Thoracic aorta (tissue), 2 donors: ENCODE measurements at regions not wholly inside any gene's neighbourhood (a gene's known extent, or its start where the extent isn't known, plus 50 kb on each side); places are given as distances from the start of the nearest gene placed in this dataset.
"Not testable (repeated sequence)": the region's sequence is repeated elsewhere in the genome, so short reads cannot be mapped to it uniquely, and the experiment has no call there.

Source experiments
- ATAC-seq: fragments of 150-250 bp; one replicate; pipeline ENCODE4 v1.8.0; 2017; ENCODE audit warnings: low read depth; ENCODE audit not compliant: insufficient number of reproducible peaks, low FRiP score
- DNase-seq: peaks from one replicate; pipeline ENCODE4 v3.0.0-alpha.2; 2020; ENCODE audit warnings: low spot score
- H3K27ac ChIP-seq, 2 donors: fragments of 200-600 bp; sonication (generic); 1 replicate in 1 of 2; 2 replicates in 1 of 2; pipeline ENCODE4 v1.5.1; 2016; ENCODE audit warnings: mild to moderate bottlenecking in 2 of 2, moderate library complexity in 2 of 2
- H3K27me3 ChIP-seq: fragments of 200-600 bp; sonication (generic); replicated peaks from 2 replicates; pipeline ENCODE4 v1.6.0; 2016; ENCODE audit warnings: mild to moderate bottlenecking; ENCODE audit not compliant: insufficient read depth
- H3K36me3 ChIP-seq: fragments of 200-600 bp; sonication (generic); one replicate; pipeline ENCODE4 v1.5.1; 2016
- H3K4me1 ChIP-seq, 2 donors: fragments of 200-600 bp; sonication (generic); 1 replicate in 1 of 2; 2 replicates in 1 of 2; pipeline versions ENCODE4 v1.5.1 to v1.6.0; 2016; ENCODE audit warnings: low read depth in 2 of 2, mild to moderate bottlenecking in 1 of 2; ENCODE audit not compliant: control insufficient read depth in 1 of 2
- H3K4me3 ChIP-seq: fragments of 200-600 bp; sonication (generic); 2 replicates; pipeline ENCODE4 v1.5.1; 2016; ENCODE audit warnings: mild to moderate bottlenecking
- H3K9me3 ChIP-seq: fragments of 200-600 bp; sonication (generic); 2 replicates; pipeline ENCODE4 v1.5.1; 2016
- CTCF ChIP-seq: fragments of 200-600 bp; sonication (generic); IDR thresholded peaks from one replicate; pipeline ENCODE4 v1.5.1; 2019; ENCODE audit warnings: antibody characterized with exemption

GRCh38 chr1:30524840-30525617 is 198.4 kb downstream of the MATN1 start:
- no peaks in the 10 kb centered on the region for H3K9me3 ChIP-seq
- H3K36me3 ChIP-seq: no peaks in the 10 kb centered on the region
- DNase-seq (no peak), ATAC-seq (no peak)
- H3K27me3 ChIP-seq: no peaks in the 10 kb centered on the region
- H3K4me1 ChIP-seq: no peaks in the 10 kb centered on the region
- TF ChIP-seq CTCF: no peak
- no peak overlapping the region for H3K27ac ChIP-seq
- no peak overlapping the region for H3K4me3 ChIP-seq

- ATAC-seq, H3K9me3 ChIP-seq, H3K4me1 ChIP-seq, H3K27me3 ChIP-seq, H3K4me3 ChIP-seq, H3K36me3 ChIP-seq, H3K27ac ChIP-seq, DNase-seq: not testable (repeated sequence)
Measured at GRCh38 chr1:30524025-30524555, 199.3 kb downstream of the MATN1 start.

GRCh38 chr1:30523055-30524020 is 200.0 kb downstream of the MATN1 start:
- H3K4me3 ChIP-seq: no peak overlapping the region
- DNase-seq (no peak), ATAC-seq (no peak)
- TF ChIP-seq CTCF: no peak
- H3K27me3 ChIP-seq: no peaks in the 10 kb centered on the region
- no peak overlapping the region for H3K27ac ChIP-seq
- no peaks in the 10 kb centered on the region for H3K9me3 ChIP-seq
- no peaks in the 10 kb centered on the region for H3K4me1 ChIP-seq
- H3K36me3 ChIP-seq: no peaks in the 10 kb centered on the region

GRCh38 chr1:30522031-30523004 is 201.1 kb downstream of the MATN1 start:
- Histone ChIP-seq H3K4me3 (no peak overlapping the region), H3K9me3 (no peaks in the 10 kb centered on the region), H3K36me3 (no peaks in the 10 kb centered on the region), H3K27ac (no peak overlapping the region), H3K27me3 (no peaks in the 10 kb centered on the region), H3K4me1 (no peaks in the 10 kb centered on the region)
- no peak for TF ChIP-seq CTCF
- ATAC-seq: no peak
- DNase-seq: no peak

GRCh38 chr1:30521261-30521865 is 202.0 kb downstream of the MATN1 start:
- no peak for TF ChIP-seq CTCF
- Histone ChIP-seq H3K4me1 (no peaks in the 10 kb centered on the region), H3K4me3 (no peak overlapping the region), H3K36me3 (no peaks in the 10 kb centered on the region), H3K27ac (no peak overlapping the region), H3K9me3 (no peaks in the 10 kb centered on the region), H3K27me3 (no peaks in the 10 kb centered on the region)
- no peak for DNase-seq
- ATAC-seq: no peak
